HAP-1 (cell line): ENCODE measurements at regions not wholly inside any gene's neighbourhood (a gene's known extent, or its start where the extent isn't known, plus 50 kb on each side); places are given as distances from the start of the nearest gene placed in this dataset.
A peak's percentile ranks its signal among the peaks of the same experiment; 100 is the strongest.

Experiments
- DNase-seq, 2 experiments: peaks; one replicate each; pipeline ENCODE4 v3.0.0-alpha.2; 2016 to 2020; ENCODE audit warnings: low spot score in 2 of 2
- H3K27me3 ChIP-seq: fragments of 250-450 bp; sonication (Bioruptor Pico); 2 replicates; pipeline ENCODE4 v1.5.1; 2020; ENCODE audit warnings: low read depth, mild to moderate bottlenecking, moderate library complexity
- H3K36me3 ChIP-seq: fragments of 250-450 bp; sonication (Bioruptor Pico); replicated peaks from 2 replicates; pipeline ENCODE4 v1.5.1; 2020; ENCODE audit warnings: mild to moderate bottlenecking
- H3K4me1 ChIP-seq: fragments of 250-450 bp; sonication (Bioruptor Pico); 2 replicates; pipeline ENCODE4 v1.5.1; 2020; ENCODE audit warnings: mild to moderate bottlenecking
- H3K4me3 ChIP-seq: fragments of 250-450 bp; sonication (Bioruptor Pico); 2 replicates; pipeline ENCODE4 v1.5.1; 2020; ENCODE audit warnings: mild to moderate bottlenecking, moderate library complexity
- H3K9me3 ChIP-seq: fragments of 250-450 bp; sonication (Bioruptor Pico); 2 replicates; pipeline ENCODE4 v1.5.1; 2020; ENCODE audit warnings: mild to moderate bottlenecking, moderate library complexity
- in situ Hi-C: fragments of 300-500 bp; cut with MboI; formaldehyde crosslinking; loops from 3 replicates; pipeline ENCODE4 v1.14.3; 2020; ENCODE audit warnings: low sequenced_read_pairs, inconsistent platforms, mixed read lengths

GRCh38 chr2:193350509-193350908 is 1155.8 kb upstream of the TMEFF2 start:
- in situ Hi-C loops: no loop called here
- H3K36me3 ChIP-seq: no peaks in the 10 kb centered on the region
- peaks cover 3% of the 10 kb centered on the region for H3K4me1 ChIP-seq
- no peaks in the 10 kb centered on the region for H3K9me3 ChIP-seq
- H3K27me3 ChIP-seq: no peaks in the 10 kb centered on the region
- H3K4me3 ChIP-seq: no peak overlapping the region
- DNase-seq: no peak

- in situ Hi-C loops: no loop called here
- no peaks in the 10 kb centered on the region for H3K36me3 ChIP-seq
- DNase-seq: no peak
Observed at GRCh38 chr2:193349642-193350041, 1154.9 kb upstream of the TMEFF2 start.

GRCh38 chr2:193348055-193348454 is 1153.3 kb upstream of the TMEFF2 start:
- in situ Hi-C loops: no loop called here
- no peak for DNase-seq
- no peak overlapping the region for H3K4me3 ChIP-seq
- no peaks in the 10 kb centered on the region for H3K36me3 ChIP-seq
- H3K4me1 ChIP-seq: peaks cover 3% of the 10 kb centered on the region
- H3K9me3 ChIP-seq: no peaks in the 10 kb centered on the region
- H3K27me3 ChIP-seq: no peaks in the 10 kb centered on the region

More at GRCh38 chr2:193349642-193350041, 1154.9 kb upstream of the TMEFF2 start:
- Histone ChIP-seq H3K4me1 (peaks cover 3% of the 10 kb centered on the region), H3K27me3 (no peaks in the 10 kb centered on the region), H3K4me3 (no peak overlapping the region), H3K9me3 (no peaks in the 10 kb centered on the region)

- DNase-seq: no peak
- Histone ChIP-seq H3K9me3 (no peaks in the 10 kb centered on the region), H3K27me3 (no peaks in the 10 kb centered on the region), H3K36me3 (no peaks in the 10 kb centered on the region), H3K4me1 (no peaks in the 10 kb centered on the region; the same call in 1 of the 2 replicates), H3K4me3 (no peak overlapping the region)
- in situ Hi-C loops: no loop called here
Observed at GRCh38 chr2:193336781-193337180, 1142.0 kb upstream of the TMEFF2 start.

GRCh38 chr2:193334401-193334800 is 1139.7 kb upstream of the TMEFF2 start:
- peaks cover 4% of the 10 kb centered on the region for H3K4me1 ChIP-seq
- no peak overlapping the region for H3K4me3 ChIP-seq
- no peaks in the 10 kb centered on the region for H3K9me3 ChIP-seq
- H3K27me3 ChIP-seq: no peaks in the 10 kb centered on the region
- no peak for DNase-seq
- no peaks in the 10 kb centered on the region for H3K36me3 ChIP-seq
- in situ Hi-C loops: no loop called here

GRCh38 chr2:193333539-193333938 is 1138.8 kb upstream of the TMEFF2 start:
- no peaks in the 10 kb centered on the region for H3K36me3 ChIP-seq
- no peaks in the 10 kb centered on the region for H3K9me3 ChIP-seq
- peaks cover 4% of the 10 kb centered on the region for H3K4me1 ChIP-seq
- DNase-seq: no peak
- H3K27me3 ChIP-seq: no peaks in the 10 kb centered on the region
- in situ Hi-C loops: no loop called here
- no peak overlapping the region for H3K4me3 ChIP-seq

GRCh38 chr2:193332941-193333340 is 1138.2 kb upstream of the TMEFF2 start:
- Histone ChIP-seq H3K4me1 (peaks cover 4% of the 10 kb centered on the region), H3K4me3 (no peak overlapping the region), H3K36me3 (no peaks in the 10 kb centered on the region), H3K27me3 (no peaks in the 10 kb centered on the region), H3K9me3 (no peaks in the 10 kb centered on the region)
- in situ Hi-C loops: no loop called here
- DNase-seq: no peak

GRCh38 chr2:193331676-193332075 is 1136.9 kb upstream of the TMEFF2 start:
- Histone ChIP-seq H3K9me3 (no peaks in the 10 kb centered on the region), H3K36me3 (no peaks in the 10 kb centered on the region), H3K4me3 (no peak overlapping the region), H3K27me3 (no peaks in the 10 kb centered on the region), H3K4me1 (peaks cover 4% of the 10 kb centered on the region)
- in situ Hi-C loops: no loop called here
- peak in 1 of 2 experiments; percentile 11 for DNase-seq

- DNase-seq: no peak
- Histone ChIP-seq H3K4me1 (peaks cover under 1% of the 10 kb centered on the region; the same call in 1 of the 2 replicates), H3K27me3 (no peaks in the 10 kb centered on the region), H3K4me3 (no peak overlapping the region), H3K9me3 (no peaks in the 10 kb centered on the region), H3K36me3 (no peaks in the 10 kb centered on the region)
- in situ Hi-C loops: no loop called here
Observed at GRCh38 chr2:193326296-193326695, 1131.6 kb upstream of the TMEFF2 start.

GRCh38 chr2:193315428-193316091 is 1120.8 kb upstream of the TMEFF2 start:
- no peak for DNase-seq
- in situ Hi-C loops: no loop called here
- Histone ChIP-seq H3K27me3 (no peaks in the 10 kb centered on the region), H3K4me1 (no peaks in the 10 kb centered on the region), H3K9me3 (no peaks in the 10 kb centered on the region), H3K36me3 (no peaks in the 10 kb centered on the region), H3K4me3 (no peak overlapping the region)

GRCh38 chr2:193303464-193303863 is 1108.7 kb upstream of the TMEFF2 start:
- Histone ChIP-seq H3K36me3 (no peaks in the 10 kb centered on the region), H3K4me1 (no peaks in the 10 kb centered on the region; the same call in 1 of the 2 replicates), H3K4me3 (no peak overlapping the region), H3K9me3 (no peaks in the 10 kb centered on the region), H3K27me3 (no peaks in the 10 kb centered on the region)
- no peak for DNase-seq
- in situ Hi-C loops: no loop called here

- in situ Hi-C loops: no loop called here
Observed at GRCh38 chr2:193294371-193294770, 1099.6 kb upstream of the TMEFF2 start.

GRCh38 chr2:193279361-193279760 is 1084.6 kb upstream of the TMEFF2 start:
- H3K4me3 ChIP-seq: no peak overlapping the region
- H3K27me3 ChIP-seq: no peaks in the 10 kb centered on the region
- DNase-seq: no peak
- in situ Hi-C loops: no loop called here
- no peaks in the 10 kb centered on the region for H3K36me3 ChIP-seq
- H3K9me3 ChIP-seq: no peaks in the 10 kb centered on the region
- no peaks in the 10 kb centered on the region for H3K4me1 ChIP-seq

More at GRCh38 chr2:193294371-193294770, 1099.6 kb upstream of the TMEFF2 start:
- Histone ChIP-seq H3K4me3 (no peak overlapping the region), H3K9me3 (no peaks in the 10 kb centered on the region), H3K4me1 (peaks cover 3% of the 10 kb centered on the region; the same call in 1 of the 2 replicates), H3K27me3 (no peaks in the 10 kb centered on the region), H3K36me3 (no peaks in the 10 kb centered on the region)
- no peak for DNase-seq

- in situ Hi-C loops: no loop called here
- Histone ChIP-seq H3K27me3 (no peaks in the 10 kb centered on the region), H3K36me3 (no peaks in the 10 kb centered on the region), H3K4me3 (no peak overlapping the region), H3K9me3 (no peaks in the 10 kb centered on the region), H3K4me1 (no peaks in the 10 kb centered on the region)
- DNase-seq: no peak
Observed at GRCh38 chr2:193276988-193277387, 1082.3 kb upstream of the TMEFF2 start.

GRCh38 chr2:193276560-193276959 is 1081.8 kb upstream of the TMEFF2 start:
- Histone ChIP-seq H3K27me3 (no peaks in the 10 kb centered on the region), H3K36me3 (no peaks in the 10 kb centered on the region), H3K9me3 (no peaks in the 10 kb centered on the region), H3K4me1 (no peaks in the 10 kb centered on the region), H3K4me3 (no peak overlapping the region)
- no peak for DNase-seq
- in situ Hi-C loops: no loop called here
